ENCODE measurements at regions not wholly inside any gene's neighbourhood (a gene's known extent, or its start where the extent isn't known, plus 50 kb on each side); places are given as distances from the start of the nearest gene placed in this dataset.

DNA sequence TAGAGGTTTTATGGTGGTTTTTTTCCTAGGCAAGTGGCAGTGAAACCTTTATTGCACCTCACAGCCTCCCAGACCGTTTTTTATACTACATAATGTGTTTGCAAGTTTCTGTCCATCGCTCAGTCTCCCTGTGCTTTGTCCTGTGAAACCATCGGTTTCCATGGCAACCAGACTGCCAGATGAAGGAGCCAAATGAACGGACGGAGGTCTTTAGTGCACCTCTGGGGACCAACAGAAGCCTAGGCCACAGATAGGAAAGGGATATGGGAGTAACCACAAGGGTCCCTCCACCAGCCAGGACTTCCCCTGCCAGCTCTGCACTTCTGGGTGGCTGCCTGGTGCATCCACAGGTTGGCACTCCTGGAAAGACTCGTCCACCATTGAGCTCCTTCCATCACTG lies 165.0 kb downstream of the CHST1 start:
- Histone ChIP-seq H3K27me3 (no peaks in the 10 kb centered on the region), H3K4me3 (no peak overlapping the region), H3K4me1 (ENCODE audit: low read depth) (no peaks in the 10 kb centered on the region), H3K9me3 (ENCODE audit: low read depth) (no peaks in the 10 kb centered on the region), H3K36me3 (no peaks in the 10 kb centered on the region), H3K27ac (no peak overlapping the region)
- TF ChIP-seq, protein P1, sequence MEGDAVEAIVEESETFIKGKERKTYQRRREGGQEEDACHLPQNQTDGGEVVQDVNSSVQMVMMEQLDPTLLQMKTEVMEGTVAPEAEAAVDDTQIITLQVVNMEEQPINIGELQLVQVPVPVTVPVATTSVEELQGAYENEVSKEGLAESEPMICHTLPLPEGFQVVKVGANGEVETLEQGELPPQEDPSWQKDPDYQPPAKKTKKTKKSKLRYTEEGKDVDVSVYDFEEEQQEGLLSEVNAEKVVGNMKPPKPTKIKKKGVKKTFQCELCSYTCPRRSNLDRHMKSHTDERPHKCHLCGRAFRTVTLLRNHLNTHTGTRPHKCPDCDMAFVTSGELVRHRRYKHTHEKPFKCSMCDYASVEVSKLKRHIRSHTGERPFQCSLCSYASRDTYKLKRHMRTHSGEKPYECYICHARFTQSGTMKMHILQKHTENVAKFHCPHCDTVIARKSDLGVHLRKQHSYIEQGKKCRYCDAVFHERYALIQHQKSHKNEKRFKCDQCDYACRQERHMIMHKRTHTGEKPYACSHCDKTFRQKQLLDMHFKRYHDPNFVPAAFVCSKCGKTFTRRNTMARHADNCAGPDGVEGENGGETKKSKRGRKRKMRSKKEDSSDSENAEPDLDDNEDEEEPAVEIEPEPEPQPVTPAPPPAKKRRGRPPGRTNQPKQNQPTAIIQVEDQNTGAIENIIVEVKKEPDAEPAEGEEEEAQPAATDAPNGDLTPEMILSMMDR (IDR thresholded peaks at IDR 0.05; ENCODE audit: low read depth, low read length) = no peak
- peak in 1 of 2 donors; percentile 42 for DNase-seq (ENCODE audit: low read depth in 1 of 2, low spot score in 1 of 2)

DNA sequence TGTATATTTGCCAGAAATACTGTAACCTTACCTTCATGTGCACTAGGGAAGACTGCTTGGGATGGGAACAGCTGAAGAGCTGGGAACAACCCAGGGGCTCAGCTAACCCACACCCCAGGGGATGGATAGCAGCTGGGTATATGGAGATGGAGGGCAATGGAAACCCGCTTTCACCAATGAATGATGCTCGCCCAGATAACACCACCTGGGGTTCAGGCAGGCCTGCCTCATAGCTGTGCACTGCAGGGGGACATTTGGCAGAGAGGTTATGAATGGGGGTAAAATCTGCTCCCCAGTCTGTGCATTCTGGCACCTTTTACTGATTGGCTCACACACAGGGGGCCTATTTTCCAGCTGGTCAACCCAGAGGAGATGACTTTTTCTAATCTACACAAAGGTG lies 170.7 kb downstream of the CHST1 start:
- Histone ChIP-seq H3K9me3 (ENCODE audit: low read depth) (no peaks in the 10 kb centered on the region), H3K27ac (no peak overlapping the region), H3K4me3 (no peak overlapping the region), H3K4me1 (ENCODE audit: low read depth) (no peaks in the 10 kb centered on the region), H3K36me3 (no peaks in the 10 kb centered on the region), H3K27me3 (peaks cover 9% of the 10 kb centered on the region)
- no peak for DNase-seq (ENCODE audit: low read depth in 1 of 2, low spot score in 1 of 2)
- TF ChIP-seq, protein P1 (IDR thresholded peaks at IDR 0.05; ENCODE audit: low read depth, low read length) = no peak

- Histone ChIP-seq H3K27ac (no peak overlapping the region), H3K9me3 (ENCODE audit: low read depth) (no peaks in the 10 kb centered on the region), H3K4me1 (ENCODE audit: low read depth) (no peaks in the 10 kb centered on the region), H3K36me3 (no peaks in the 10 kb centered on the region), H3K4me3 (no peak overlapping the region), H3K27me3 (peaks cover 9% of the 10 kb centered on the region)
- no peak for DNase-seq (ENCODE audit: low read depth in 1 of 2, low spot score in 1 of 2)
- TF ChIP-seq, protein P1 (IDR thresholded peaks at IDR 0.05; ENCODE audit: low read depth, low read length) = no peak
Observed at GRCh38 chr11:45489281-45489905, 176.0 kb downstream of the CHST1 start.

GRCh38 chr11:45486461-45486860 lies 179.0 kb downstream of the CHST1 start:
- no peaks in the 10 kb centered on the region for H3K4me1 ChIP-seq (ENCODE audit: low read depth)
- TF ChIP-seq, protein P1 (IDR thresholded peaks at IDR 0.05; ENCODE audit: low read depth, low read length) = no peak
- no peak for DNase-seq (ENCODE audit: low read depth in 1 of 2, low spot score in 1 of 2)

GRCh38 chr11:45485070-45485707 lies 180.2 kb downstream of the CHST1 start:
- Histone ChIP-seq H3K27me3 (no peaks in the 10 kb centered on the region), H3K27ac (no peak overlapping the region), H3K4me3 (no peak overlapping the region), H3K36me3 (no peaks in the 10 kb centered on the region), H3K4me1 (ENCODE audit: low read depth) (no peaks in the 10 kb centered on the region), H3K9me3 (ENCODE audit: low read depth) (no peaks in the 10 kb centered on the region)
- no peak for DNase-seq (ENCODE audit: low read depth in 1 of 2, low spot score in 1 of 2)
- TF ChIP-seq, protein P1 (IDR thresholded peaks at IDR 0.05; ENCODE audit: low read depth, low read length) = peak; percentile 7

More at GRCh38 chr11:45486461-45486860, 179.0 kb downstream of the CHST1 start:
- Histone ChIP-seq H3K36me3 (no peaks in the 10 kb centered on the region), H3K27me3 (peaks cover 6% of the 10 kb centered on the region), H3K9me3 (ENCODE audit: low read depth) (no peaks in the 10 kb centered on the region), H3K4me3 (no peak overlapping the region), H3K27ac (no peak overlapping the region)
